AG09309 (cell line): ENCODE measurements at regions not wholly inside any gene's neighbourhood (a gene's known extent, or its start where the extent isn't known, plus 50 kb on each side); places are given as distances from the start of the nearest gene placed in this dataset.

Experiments used
- DNase-seq: peaks from one replicate; pipeline ENCODE4 v3.0.0-alpha.2; 2010; ENCODE audit warnings: low read depth
- H3K4me3 ChIP-seq: 2 replicates; pipeline ENCODE4 v1.5.1; 2011; ENCODE audit warnings: mild to moderate bottlenecking, low read depth, low read length, moderate library complexity; ENCODE audit not compliant: control insufficient read depth
- CTCF ChIP-seq: IDR thresholded peaks from 2 replicates; pipeline ENCODE4 v1.5.1; 2011; ENCODE audit warnings: mild to moderate bottlenecking, low read depth, low read length, inconsistent platforms; ENCODE audit not compliant: insufficient read depth, control insufficient read depth; ENCODE audit errors: missing control alignments

GRCh38 chr7:34281260-34281659 is 375.9 kb downstream of the BMPER start:
- TF ChIP-seq CTCF = peak; percentile 37
- H3K4me3 ChIP-seq = no peak overlapping the region
- DNase-seq = no peak

- no peak overlapping the region for H3K4me3 ChIP-seq
- no peak for TF ChIP-seq CTCF
- DNase-seq = no peak
Measured at GRCh38 chr7:34282271-34282670, 375.7 kb upstream of the NPSR1 start.

- H3K4me3 ChIP-seq = no peak overlapping the region
- no peak for TF ChIP-seq CTCF
- no peak for DNase-seq
Measured at GRCh38 chr7:34296663-34297062, 361.4 kb upstream of the NPSR1 start.

GRCh38 chr7:34298492-34299013 is 359.5 kb upstream of the NPSR1 start:
- H3K4me3 ChIP-seq = no peak overlapping the region
- DNase-seq = no peak
- TF ChIP-seq CTCF = no peak

GRCh38 chr7:34299066-34299465 is 359.0 kb upstream of the NPSR1 start:
- TF ChIP-seq CTCF = no peak
- DNase-seq = no peak
- no peak overlapping the region for H3K4me3 ChIP-seq

- TF ChIP-seq CTCF = no peak
- H3K4me3 ChIP-seq = no peak overlapping the region
- DNase-seq = no peak
Measured at GRCh38 chr7:34307540-34307939, 350.5 kb upstream of the NPSR1 start.

- DNase-seq = no peak
- TF ChIP-seq CTCF = no peak
- H3K4me3 ChIP-seq = no peak overlapping the region
Measured at GRCh38 chr7:34308595-34308994, 349.4 kb upstream of the NPSR1 start.
